ENCODE measurements at regions not wholly inside any gene's neighbourhood (a gene's known extent, or its start where the extent isn't known, plus 50 kb on each side); places are given as distances from the start of the nearest gene placed in this dataset.

DNA sequence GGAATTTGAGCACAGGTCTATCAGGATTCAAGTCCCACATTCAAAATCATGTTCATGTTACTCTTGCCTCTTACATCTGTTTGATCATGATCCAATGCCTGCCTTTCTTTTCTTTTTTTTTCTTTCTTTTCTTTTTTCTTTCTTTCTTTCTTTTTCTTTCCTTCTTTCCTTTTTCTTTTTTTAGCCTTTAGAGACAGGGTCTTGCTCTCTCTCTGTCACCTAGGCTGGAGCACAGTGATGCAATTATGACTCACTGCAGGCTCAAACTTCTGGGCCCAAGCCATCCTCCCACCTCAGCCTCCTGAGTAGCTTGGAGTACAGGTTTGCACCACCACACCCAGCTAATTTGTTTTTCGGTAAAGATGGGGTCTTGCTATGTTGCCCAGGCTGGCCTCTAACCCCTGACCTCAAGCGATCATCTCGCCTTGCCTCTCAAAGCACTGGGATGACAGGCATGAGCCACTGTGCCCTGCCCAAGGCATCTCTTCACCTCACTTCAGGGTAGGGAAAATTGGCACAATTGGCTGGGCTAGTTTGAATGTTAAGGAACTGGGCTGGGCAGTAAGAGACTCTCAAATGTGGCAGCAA lies 359.2 kb downstream of the FBXW7 start:
- TF ChIP-seq CTCF (IDR thresholded peaks at IDR 0.05) (no peak), POLR2A (IDR thresholded peaks at IDR 0.05) (no peak)
